Suprapubic skin (tissue), 4 donors: ENCODE measurements at regions not wholly inside any gene's neighbourhood (a gene's known extent, or its start where the extent isn't known, plus 50 kb on each side); places are given as distances from the start of the nearest gene placed in this dataset.

Experiments
- DNase-seq, 2 donors: peaks; one replicate each; pipeline ENCODE4 v3.0.0-alpha.2; 2019; ENCODE audit warnings: low spot score in 2 of 2
- H3K27ac ChIP-seq: fragments of 200-600 bp; sonication (generic); one replicate; pipeline ENCODE4 v1.5.1; 2019
- H3K27me3 ChIP-seq: fragments of 200-600 bp; sonication (generic); one replicate; pipeline ENCODE4 v1.5.1; 2019
- H3K36me3 ChIP-seq: fragments of 200-600 bp; sonication (generic); one replicate; pipeline ENCODE4 v1.5.1; 2019
- H3K4me1 ChIP-seq: fragments of 200-600 bp; sonication (generic); one replicate; pipeline ENCODE4 v1.5.1; 2019
- H3K4me3 ChIP-seq: fragments of 200-600 bp; sonication (generic); one replicate; pipeline ENCODE4 v1.5.1; 2019; ENCODE audit warnings: mild to moderate bottlenecking
- H3K9me3 ChIP-seq: fragments of 200-600 bp; sonication (generic); one replicate; pipeline ENCODE4 v1.5.1; 2019
- CTCF ChIP-seq, 2 donors: fragments of 200-600 bp in 1 of 2; fragments of 450-650 bp in 1 of 2; sonication (generic) in 1 of 2; IDR thresholded peaks; one replicate each; pipeline ENCODE4 v1.5.1; 2016 to 2019; ENCODE audit warnings: antibody characterized with exemption in 2 of 2, mild to moderate bottlenecking in 1 of 2, moderate library complexity in 1 of 2
- EP300 ChIP-seq: sonication (generic); formaldehyde crosslinking; IDR thresholded peaks from one replicate; pipeline ENCODE4 v1.6.1; 2017; ENCODE audit warnings: antibody characterized with exemption
- POLR2A ChIP-seq, 2 donors: fragments of 450-650 bp; IDR thresholded peaks; one replicate each; pipeline ENCODE4 v1.6.1; 2017; ENCODE audit warnings: antibody characterized with exemption in 2 of 2, mild to moderate bottlenecking in 2 of 2, moderate library complexity in 2 of 2
- POLR2AphosphoS5 ChIP-seq, 3 donors: sonication (generic); formaldehyde crosslinking; IDR thresholded peaks; one replicate each; pipeline ENCODE4 v1.6.1; 2017; ENCODE audit warnings: antibody characterized with exemption in 3 of 3
- WGBS: methylation state at CpG from one replicate; pipeline ENCODE4 v1.1.5; 2018; 5-methylcytosine and 5-hydroxymethylcytosine counted together

- no peak for DNase-seq
- Histone ChIP-seq H3K36me3 (no peaks in the 10 kb centered on the region), H3K4me3 (no peak overlapping the region), H3K27ac (no peak overlapping the region), H3K9me3 (no peaks in the 10 kb centered on the region), H3K4me1 (peaks cover 8% of the 10 kb centered on the region), H3K27me3 (no peaks in the 10 kb centered on the region)
- WGBS = 53% methylated on average over 1 of the region's 1 CpG
- TF ChIP-seq CTCF (IDR thresholded peaks at IDR 0.05) = no peak
- TF ChIP-seq POLR2A (IDR thresholded peaks at IDR 0.05) = no peak
- TF ChIP-seq EP300 = no peak
- no peak for TF ChIP-seq POLR2AphosphoS5 (IDR thresholded peaks at IDR 0.05)
Measured at GRCh38 chr15:62462268-62462667, 297.2 kb upstream of the C2CD4B start.

- Histone ChIP-seq H3K4me1 (peaks cover 8% of the 10 kb centered on the region), H3K27me3 (no peaks in the 10 kb centered on the region), H3K4me3 (no peak overlapping the region), H3K36me3 (no peaks in the 10 kb centered on the region), H3K9me3 (no peaks in the 10 kb centered on the region), H3K27ac (no peak overlapping the region)
- TF ChIP-seq POLR2AphosphoS5 (IDR thresholded peaks at IDR 0.05) (no peak), POLR2A (IDR thresholded peaks at IDR 0.05) (no peak), EP300 (no peak), CTCF (IDR thresholded peaks at IDR 0.05) (no peak)
- DNase-seq = no peak
- 70% methylated on average over 7 of the region's 7 CpGs for WGBS
Measured at GRCh38 chr15:62462721-62463120, 297.6 kb upstream of the C2CD4B start.

GRCh38 chr15:62464705-62465104 lies 299.6 kb upstream of the C2CD4B start:
- Histone ChIP-seq H3K27ac (no peak overlapping the region), H3K9me3 (no peaks in the 10 kb centered on the region), H3K4me1 (peaks cover 17% of the 10 kb centered on the region), H3K36me3 (no peaks in the 10 kb centered on the region), H3K27me3 (no peaks in the 10 kb centered on the region), H3K4me3 (no peak overlapping the region)
- TF ChIP-seq CTCF (IDR thresholded peaks at IDR 0.05) = no peak
- no peak for TF ChIP-seq POLR2A (IDR thresholded peaks at IDR 0.05)
- no peak for TF ChIP-seq EP300
- no peak for TF ChIP-seq POLR2AphosphoS5 (IDR thresholded peaks at IDR 0.05)
- DNase-seq = no peak
- WGBS = 30% methylated on average over 5 of the region's 5 CpGs

- no peaks in the 10 kb centered on the region for H3K36me3 ChIP-seq
- WGBS = 60% methylated on average over 12 of the region's 12 CpGs
- H3K27me3 ChIP-seq = no peaks in the 10 kb centered on the region
- no peak for DNase-seq
- H3K4me3 ChIP-seq = no peak overlapping the region
- H3K4me1 ChIP-seq = peaks cover 22% of the 10 kb centered on the region
- no peak overlapping the region for H3K27ac ChIP-seq
- no peak for TF ChIP-seq CTCF (IDR thresholded peaks at IDR 0.05)
- TF ChIP-seq POLR2AphosphoS5 (IDR thresholded peaks at IDR 0.05) = no peak
- TF ChIP-seq EP300 = no peak
- TF ChIP-seq POLR2A (IDR thresholded peaks at IDR 0.05) = no peak
- no peaks in the 10 kb centered on the region for H3K9me3 ChIP-seq
Measured at GRCh38 chr15:62465173-62465572, 300.1 kb upstream of the C2CD4B start.

GRCh38 chr15:62469478-62469873 lies 304.4 kb upstream of the C2CD4B start:
- no peaks in the 10 kb centered on the region for H3K36me3 ChIP-seq
- no peak overlapping the region for H3K4me3 ChIP-seq
- peak overlapping the region; percentile 85 for H3K27ac ChIP-seq
- no peaks in the 10 kb centered on the region for H3K9me3 ChIP-seq
- TF ChIP-seq EP300 (no peak), POLR2AphosphoS5 (IDR thresholded peaks at IDR 0.05) (peak in 2 of 3 donors; percentile 55 to 56), CTCF (IDR thresholded peaks at IDR 0.05) (no peak), POLR2A (IDR thresholded peaks at IDR 0.05) (no peak)
- H3K27me3 ChIP-seq = no peaks in the 10 kb centered on the region
- H3K4me1 ChIP-seq = peaks cover 50% of the 10 kb centered on the region
- no peak for DNase-seq
